ENCODE measurements at regions not wholly inside any gene's neighbourhood (a gene's known extent, or its start where the extent isn't known, plus 50 kb on each side); places are given as distances from the start of the nearest gene placed in this dataset.

DNA sequence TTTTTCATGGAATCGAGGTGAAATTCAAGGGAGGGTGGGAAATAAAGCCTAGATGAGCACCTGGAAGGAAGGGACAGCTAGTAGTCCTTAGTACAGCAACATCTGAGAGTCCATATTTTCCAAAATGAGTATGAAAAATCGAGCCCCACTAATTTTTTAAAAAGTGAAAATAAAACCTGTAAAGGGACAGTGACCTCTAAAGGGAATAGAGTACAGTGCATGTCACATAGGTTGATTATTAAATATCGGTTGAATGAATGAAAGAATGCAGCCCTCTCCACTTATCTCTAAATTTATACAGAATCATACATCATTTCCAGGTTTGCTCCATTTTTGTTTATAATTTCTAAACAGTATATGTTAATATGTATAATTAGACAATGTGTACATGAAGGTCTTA is 1088.5 kb upstream of the GHITM start:
- no peak for TF ChIP-seq POLR2A (IDR thresholded peaks at IDR 0.05; ENCODE audit: low read depth, low read length)
- no peak for TF ChIP-seq EZH2 (IDR thresholded peaks at IDR 0.05; ENCODE audit: borderline replicate concordance, low read depth, low read length, severe bottlenecking)
- TF ChIP-seq, protein P1, sequence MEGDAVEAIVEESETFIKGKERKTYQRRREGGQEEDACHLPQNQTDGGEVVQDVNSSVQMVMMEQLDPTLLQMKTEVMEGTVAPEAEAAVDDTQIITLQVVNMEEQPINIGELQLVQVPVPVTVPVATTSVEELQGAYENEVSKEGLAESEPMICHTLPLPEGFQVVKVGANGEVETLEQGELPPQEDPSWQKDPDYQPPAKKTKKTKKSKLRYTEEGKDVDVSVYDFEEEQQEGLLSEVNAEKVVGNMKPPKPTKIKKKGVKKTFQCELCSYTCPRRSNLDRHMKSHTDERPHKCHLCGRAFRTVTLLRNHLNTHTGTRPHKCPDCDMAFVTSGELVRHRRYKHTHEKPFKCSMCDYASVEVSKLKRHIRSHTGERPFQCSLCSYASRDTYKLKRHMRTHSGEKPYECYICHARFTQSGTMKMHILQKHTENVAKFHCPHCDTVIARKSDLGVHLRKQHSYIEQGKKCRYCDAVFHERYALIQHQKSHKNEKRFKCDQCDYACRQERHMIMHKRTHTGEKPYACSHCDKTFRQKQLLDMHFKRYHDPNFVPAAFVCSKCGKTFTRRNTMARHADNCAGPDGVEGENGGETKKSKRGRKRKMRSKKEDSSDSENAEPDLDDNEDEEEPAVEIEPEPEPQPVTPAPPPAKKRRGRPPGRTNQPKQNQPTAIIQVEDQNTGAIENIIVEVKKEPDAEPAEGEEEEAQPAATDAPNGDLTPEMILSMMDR (IDR thresholded peaks at IDR 0.05; ENCODE audit: extremely low read depth in 1 of 2, insufficient read depth in 1 of 2, low read depth in 1 of 2, low read length in 2 of 2), result peak in 1 of 2 donors; percentile 1
- TF ChIP-seq POLR2AphosphoS5 (IDR thresholded peaks at IDR 0.05; ENCODE audit: insufficient read depth, low read depth, low read length), result no peak
- TF ChIP-seq, protein P2, sequence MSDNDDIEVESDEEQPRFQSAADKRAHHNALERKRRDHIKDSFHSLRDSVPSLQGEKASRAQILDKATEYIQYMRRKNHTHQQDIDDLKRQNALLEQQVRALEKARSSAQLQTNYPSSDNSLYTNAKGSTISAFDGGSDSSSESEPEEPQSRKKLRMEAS (IDR thresholded peaks at IDR 0.05; ENCODE audit: insufficient read depth, insufficient read length), result no peak
- TF ChIP-seq MYC (IDR thresholded peaks at IDR 0.05; ENCODE audit: low read depth, low read length), result no peak
- no peak for TF ChIP-seq JUN (IDR thresholded peaks at IDR 0.05; ENCODE audit: borderline replicate concordance, insufficient read depth, insufficient read length, low read depth)
- TF ChIP-seq FOS (IDR thresholded peaks at IDR 0.05; ENCODE audit: borderline replicate concordance, insufficient read depth, low read length), result no peak
- TF ChIP-seq GATA2 (IDR thresholded peaks at IDR 0.05; ENCODE audit: insufficient read depth, insufficient read length, low read depth, low read length), result no peak

Measured in endothelial cell of umbilical vein (primary cell).